A549 (cell line): ENCODE measurements at regions not wholly inside any gene's neighbourhood (a gene's known extent, or its start where the extent isn't known, plus 50 kb on each side); places are given as distances from the start of the nearest gene placed in this dataset.

Source experiments
- small RNA-seq, 6 experiments: library from RNA; depleted of rRNA; stranded (forward); fragments of <200 nt; gene quantifications; one replicate each; pipeline ENCODE3, GENCODE V24; 2012

Small RNA genes in the stretch of these regions (small RNA-seq; reads per million reads assigned to genes)
- 0 reads per million in 6 experiments for gene RF01983
